ENCODE measurements at regions not wholly inside any gene's neighbourhood (a gene's known extent, or its start where the extent isn't known, plus 50 kb on each side); places are given as distances from the start of the nearest gene placed in this dataset.

DNA sequence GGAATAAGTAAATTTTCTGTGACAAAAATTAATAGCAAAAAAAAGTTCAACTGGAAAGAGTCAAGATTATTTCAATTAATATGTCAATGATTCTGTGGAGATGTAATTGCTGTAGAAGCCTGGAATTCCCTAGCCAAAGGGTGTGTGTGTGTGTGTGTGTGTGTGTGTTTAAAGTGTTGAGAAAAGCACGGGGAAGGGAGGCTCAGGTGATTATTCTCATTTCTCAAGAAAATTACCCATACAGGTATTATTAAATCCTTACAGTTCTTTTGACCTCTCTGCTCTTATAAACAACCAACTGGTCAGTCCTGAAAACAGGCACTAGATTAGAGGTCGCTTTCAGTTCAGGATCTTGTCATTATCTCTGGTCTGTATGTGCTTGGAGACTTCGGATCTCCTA lies 129.3 kb upstream of the SASH1 start:
- no peak for DNase-seq (ENCODE audit: low read depth)

DNA sequence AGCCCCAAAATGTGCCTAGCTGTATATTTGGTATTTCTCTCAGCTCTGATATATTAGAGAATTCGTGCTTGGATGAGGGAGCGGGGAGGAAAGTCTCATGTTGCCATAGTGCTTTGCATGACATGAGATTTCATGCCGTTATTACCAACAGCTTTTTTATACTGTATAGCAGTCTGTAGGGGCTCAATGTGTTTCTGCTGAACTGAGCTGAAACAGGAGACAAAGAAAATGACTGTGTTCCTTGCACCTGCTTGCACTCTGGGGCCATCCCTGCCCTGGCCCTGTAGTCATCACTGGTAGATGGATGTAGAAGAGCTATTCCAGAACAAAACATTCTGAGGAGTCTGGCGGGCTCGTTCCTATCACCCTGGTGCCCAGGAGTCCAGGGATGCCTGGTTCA lies 128.0 kb upstream of the SASH1 start:
- no peak for DNase-seq (ENCODE audit: low read depth)

DNA sequence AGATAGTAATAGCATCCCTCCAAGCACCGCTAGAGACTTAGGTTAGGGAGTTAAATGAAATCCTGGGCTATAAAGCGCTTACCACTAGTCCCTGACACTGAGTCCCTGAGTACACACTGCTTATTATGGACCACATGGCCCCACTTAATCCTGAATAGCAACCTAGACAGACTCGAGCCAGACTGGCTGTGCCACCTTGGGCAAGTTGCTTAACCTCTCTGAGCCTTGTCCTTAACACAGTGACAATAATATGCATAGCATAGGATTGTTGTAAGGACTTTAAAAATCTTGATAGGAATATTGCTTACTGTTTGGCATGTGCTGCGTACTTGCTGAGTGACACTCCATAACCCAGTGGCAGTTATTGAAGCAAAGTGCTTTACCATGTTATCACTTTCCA lies 125.6 kb upstream of the SASH1 start:
- DNase-seq (ENCODE audit: low read depth), result no peak

DNA sequence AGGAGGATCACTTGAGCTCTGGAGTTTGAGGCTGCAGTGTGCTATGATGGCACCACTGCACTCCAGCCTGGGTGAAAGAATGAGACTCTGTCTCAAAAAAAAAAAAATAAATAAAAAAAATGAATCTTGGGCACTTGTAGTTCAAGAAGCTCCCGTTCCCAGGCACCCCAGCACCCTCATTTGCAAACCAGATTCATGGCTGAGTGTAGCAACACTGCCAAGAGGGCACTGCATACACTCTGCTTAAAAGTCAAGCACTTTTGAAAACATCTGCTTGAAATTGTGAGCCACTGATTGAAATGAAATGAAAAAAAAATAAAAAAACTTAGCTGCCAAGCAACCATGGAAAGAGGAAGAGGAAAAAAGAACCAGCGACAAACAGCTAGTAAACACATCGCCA lies 124.7 kb upstream of the SASH1 start:
- DNase-seq (ENCODE audit: low read depth), result no peak

DNA sequence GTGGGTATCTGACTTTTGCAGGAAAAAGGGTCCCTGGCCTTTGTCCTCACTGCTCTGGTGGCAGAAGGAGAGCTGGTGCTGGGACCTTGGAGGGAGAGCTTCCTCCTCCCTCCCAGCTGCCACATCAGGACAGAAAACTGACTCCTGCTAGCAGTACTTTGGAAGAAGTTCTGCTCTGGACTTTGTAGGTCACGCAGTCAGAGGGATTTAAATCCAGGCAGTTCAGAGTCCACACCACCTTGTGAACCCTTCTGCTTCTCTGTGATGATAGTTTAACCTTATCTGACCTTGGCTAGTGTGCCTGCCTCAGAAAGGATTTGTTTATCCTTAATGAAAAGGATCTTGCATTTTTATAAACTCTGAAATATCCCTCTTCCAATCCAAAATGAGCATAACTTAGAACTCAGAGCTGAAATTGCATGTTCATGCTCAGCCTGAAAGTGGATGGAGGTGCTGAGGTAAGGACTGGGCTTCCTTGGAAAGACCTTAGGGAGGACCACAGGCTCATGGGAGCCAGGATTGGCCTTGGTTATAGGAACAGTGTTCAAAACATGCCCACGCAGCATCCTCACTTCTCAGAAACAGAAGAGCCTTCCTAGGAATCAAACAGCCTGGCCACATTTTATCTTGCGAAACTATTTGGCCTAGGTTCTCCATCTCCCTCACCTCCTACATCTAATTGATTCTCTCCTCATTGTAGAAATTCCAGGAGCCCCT lies 123.9 kb upstream of the SASH1 start:
- DNase-seq (ENCODE audit: low read depth), result no peak

DNA sequence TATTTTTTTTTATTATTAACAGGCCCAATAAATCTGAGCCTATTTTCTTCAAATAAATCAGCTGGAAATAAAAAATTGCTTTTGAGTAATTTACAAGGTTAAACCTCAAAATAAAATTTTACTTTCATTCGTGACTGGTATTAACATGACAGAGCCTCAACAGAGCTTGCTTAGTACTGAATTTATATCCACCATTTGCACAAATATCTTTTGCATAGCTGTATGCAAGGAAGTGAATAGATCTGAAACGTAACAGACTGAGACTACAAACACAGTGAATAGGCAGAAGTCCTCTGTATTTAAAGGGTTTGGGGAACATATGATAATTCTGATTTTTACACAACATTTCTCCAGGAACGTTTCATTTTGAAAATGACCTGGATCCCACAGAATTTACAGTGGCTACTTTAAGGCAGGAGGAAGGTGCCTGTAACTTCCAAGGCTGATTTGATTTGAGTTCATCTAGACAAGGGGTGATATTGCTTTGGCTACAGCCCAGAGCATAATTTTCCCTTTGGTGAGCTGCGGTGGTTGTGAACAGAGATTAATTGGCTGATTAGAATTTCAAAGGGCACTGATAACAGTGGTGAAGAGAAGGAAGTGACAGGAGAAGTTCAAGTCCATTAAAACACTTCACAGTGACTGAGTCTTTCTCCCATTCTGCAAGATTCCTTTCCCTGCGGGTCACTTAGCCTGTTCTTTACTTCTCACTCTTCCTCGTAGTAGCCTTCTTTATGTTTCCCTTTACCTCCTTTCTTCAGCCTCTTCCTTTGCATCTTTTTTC lies 121.2 kb upstream of the SASH1 start:
- no peak for DNase-seq (ENCODE audit: low read depth)

DNA sequence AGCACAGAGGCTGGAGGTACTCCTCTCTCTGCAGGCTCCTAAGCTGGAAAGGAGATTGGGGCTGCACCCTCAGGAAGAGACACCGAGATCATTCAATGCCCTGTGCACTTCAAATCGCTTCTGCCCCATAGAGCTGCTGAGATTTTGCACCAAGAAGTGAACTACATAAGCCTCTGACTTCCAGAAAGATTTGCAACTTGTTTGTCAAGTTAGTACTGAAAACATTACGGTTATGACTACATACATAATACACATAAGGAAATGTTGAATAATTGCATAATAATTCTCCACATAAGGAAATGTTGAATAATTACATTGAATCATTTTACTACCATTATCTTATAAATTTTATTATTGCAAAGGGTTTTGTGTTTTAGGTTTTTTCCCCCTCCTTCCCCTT lies 120.3 kb upstream of the SASH1 start:
- no peak for DNase-seq (ENCODE audit: low read depth)

DNA sequence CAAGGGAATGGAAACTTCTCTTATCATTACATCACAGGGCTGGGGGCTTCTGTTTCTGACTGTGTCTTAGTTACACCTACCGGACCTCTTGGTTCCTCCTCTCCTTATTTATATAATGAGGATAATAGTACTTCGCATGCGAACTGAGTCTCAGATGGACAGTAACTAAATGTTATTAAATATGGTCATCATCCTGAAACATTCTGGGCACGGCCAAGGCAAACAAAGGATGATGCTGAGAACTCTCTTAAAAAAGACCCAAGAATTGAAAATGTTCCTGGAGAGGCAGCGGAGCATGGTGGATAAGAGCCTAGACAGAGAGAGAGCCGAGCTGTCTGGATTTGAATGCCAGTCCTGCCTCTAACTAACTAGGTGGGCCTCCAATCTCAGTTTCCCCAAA lies 119.8 kb upstream of the SASH1 start:
- no peak for DNase-seq (ENCODE audit: low read depth)

DNA sequence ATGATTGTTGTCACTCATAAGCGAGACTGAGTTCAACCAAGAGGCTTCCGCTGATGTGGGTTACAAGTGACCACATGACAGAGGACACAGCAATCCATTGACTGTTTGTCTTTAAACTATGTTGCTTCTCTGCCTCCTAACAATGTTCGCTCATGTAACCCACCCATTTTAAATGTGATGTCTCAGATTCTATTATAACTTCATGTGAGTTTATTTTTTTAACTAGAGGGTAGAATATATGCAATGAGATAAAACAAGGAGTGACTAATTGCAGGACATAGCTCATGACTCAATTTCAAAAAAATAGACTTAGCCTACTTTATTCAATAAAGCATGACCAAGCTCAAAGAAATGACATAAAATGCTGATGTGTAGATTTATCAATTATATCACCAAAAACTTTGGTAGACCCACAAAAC lies 119.2 kb upstream of the SASH1 start:
- no peak for DNase-seq (ENCODE audit: low read depth)

DNA sequence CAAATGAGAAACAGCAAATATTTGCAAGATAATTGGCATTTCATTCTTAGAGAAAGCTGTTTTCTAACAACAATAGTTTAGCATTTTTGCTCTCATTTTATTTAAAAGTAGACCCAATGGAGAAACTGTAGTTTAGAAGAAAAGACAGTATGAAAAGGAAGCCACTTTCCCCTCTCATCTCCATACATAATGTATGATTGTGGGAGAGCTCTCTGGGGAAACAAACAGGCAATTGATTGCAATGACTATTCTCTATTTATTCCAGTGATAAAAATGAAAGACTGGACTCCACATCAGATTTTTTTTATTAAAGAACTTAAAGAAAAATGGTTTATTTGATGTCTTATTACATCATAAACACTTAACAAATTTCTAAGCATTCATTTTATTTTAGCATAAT lies 116.8 kb upstream of the SASH1 start:
- no peak for DNase-seq (ENCODE audit: low read depth)

DNA sequence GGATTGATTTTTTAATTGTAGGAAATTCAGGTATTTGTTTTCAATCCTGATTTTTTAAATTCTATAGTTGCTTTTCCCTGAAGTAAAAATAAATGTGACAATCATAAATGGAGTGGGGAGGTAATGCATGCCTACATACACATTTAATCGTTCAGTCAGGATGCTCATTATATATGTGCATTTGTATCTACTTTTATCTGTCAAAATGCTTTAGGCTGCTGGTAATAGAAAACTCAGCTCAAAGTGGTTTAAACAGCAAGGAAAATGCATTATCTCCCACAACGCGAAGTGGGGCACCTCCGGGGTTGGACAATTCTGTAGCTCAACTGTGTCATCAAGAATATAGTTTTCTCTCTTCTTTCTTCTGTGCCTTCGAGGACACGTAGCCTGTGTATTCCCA lies 116.4 kb upstream of the SASH1 start:
- no peak for DNase-seq (ENCODE audit: low read depth)

DNA sequence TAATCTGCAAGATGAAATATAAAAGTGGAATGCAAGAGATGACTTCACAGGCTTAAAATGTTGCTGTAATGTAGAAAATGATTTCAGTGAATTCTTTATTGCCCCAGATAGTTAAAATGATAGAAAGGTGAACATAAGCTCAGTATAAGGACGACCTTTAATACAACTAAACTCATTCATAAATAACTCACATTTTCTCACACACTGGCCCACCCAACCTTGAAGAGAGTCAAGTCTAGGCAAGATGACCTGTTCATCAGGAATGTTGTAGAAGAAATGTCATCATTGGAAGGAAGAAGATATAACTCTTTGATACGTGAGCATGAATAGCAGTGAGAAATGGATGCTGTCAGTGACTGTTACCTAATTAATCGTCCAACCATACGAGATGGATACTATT lies 111.1 kb upstream of the SASH1 start:
- no peak for DNase-seq (ENCODE audit: low read depth)

DNA sequence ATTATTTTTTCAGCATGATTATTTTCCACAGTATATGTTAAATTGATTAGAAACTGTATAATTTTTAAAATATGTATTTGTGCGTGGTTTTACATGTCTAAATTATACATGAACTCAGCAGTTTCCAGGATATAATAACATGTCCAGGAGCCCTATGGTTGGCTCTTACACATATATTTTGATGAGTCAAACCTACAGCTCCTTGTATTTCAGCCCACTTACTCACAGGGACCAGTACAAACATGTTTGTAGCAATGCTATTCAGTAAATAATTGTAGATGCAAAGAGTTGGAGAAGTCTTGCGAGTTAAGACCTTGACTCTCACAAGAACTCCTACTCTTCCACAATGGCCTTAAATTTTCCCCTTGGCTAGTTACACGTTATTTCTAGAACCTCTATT lies 107.2 kb upstream of the SASH1 start:
- DNase-seq (ENCODE audit: low read depth), result no peak

DNA sequence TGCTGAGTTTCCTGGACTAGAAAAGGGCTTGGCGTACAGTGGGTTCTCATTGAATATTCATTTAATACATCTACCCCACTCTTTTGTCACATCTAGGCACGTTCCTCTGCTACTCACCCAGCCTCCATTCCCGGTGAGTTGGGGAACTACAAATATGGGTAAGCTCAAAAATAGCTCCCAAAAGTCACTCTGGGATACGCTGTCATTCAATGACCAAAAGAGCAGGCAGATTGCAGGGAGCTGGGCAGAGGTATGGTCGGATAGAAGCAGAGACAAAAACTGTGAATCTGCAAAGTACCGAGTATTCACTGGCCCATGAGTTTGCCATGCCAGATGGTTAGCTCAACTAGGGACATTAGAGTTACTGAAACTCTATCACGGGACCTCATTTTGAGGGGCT lies 103.9 kb upstream of the SASH1 start:
- no peak for DNase-seq (ENCODE audit: low read depth)

DNA sequence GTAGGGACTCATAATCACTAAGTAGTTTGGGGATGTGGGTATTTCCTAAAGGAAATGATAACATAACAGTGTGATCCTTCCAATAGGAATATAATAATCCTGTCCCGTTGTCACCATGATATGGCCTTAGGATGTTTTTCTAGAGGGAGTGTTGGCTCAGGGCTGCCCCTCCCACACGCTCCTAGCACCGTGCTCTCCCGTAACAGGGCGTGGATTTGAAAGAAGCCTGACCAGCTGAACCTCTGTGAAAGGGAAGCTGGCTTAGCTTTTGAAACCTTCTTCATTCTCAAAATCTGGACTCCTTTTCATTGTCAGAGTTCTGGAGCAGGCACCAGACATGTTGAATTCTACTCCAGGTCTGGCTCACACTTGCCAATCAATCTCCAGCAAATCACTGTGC lies 103.4 kb upstream of the SASH1 start:
- DNase-seq (ENCODE audit: low read depth), result no peak

DNA sequence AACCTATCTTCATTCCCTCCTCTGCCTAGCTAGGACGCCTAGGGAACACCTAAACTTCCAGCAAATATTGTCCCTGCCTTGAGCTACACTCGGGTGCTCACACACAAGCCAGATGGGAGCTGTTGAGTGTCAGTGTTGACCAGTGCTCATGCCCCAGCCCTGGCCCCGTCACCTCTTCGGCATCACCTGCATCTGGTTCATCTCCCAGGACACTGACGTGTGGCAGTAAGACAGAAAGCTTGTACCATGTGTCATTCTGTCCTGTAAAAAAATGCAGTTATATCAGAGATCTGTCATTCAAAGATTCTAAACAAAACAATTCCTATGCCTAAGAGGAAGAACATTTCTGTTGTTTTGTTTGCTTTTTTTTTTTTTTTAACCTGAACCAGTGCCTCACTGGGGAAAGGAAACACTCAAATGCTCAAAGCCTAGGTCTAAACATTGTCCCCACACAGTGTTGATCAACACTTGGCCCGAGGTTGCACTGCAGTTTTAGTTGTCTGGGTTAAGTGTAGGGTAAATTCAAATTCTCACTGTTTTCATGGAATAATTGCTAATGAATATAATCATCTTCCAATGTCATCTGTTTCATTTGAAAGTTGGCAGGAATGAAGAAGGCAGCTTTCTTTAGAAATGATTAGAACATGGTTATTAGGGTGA lies 102.7 kb upstream of the SASH1 start:
- no peak for DNase-seq (ENCODE audit: low read depth)

DNA sequence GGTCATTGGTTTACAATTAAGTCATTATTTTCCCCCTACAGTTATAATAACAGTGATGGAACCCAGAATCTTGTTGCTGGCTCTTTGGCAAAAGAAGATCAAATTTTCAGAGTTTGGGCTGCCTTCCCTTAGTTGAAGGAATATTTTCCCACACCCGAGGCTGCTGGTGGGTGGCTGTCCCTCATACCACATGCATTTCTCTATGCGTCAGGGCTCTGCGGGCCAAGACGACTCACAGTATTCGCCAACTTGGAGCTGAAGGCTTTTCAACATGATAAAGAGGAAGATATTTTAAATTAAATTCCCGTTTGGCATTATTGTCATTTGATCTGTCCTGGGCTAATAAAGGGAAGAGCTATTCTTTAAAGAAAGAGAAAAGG lies 102.2 kb upstream of the SASH1 start:
- DNase-seq (ENCODE audit: low read depth), result no peak

DNA sequence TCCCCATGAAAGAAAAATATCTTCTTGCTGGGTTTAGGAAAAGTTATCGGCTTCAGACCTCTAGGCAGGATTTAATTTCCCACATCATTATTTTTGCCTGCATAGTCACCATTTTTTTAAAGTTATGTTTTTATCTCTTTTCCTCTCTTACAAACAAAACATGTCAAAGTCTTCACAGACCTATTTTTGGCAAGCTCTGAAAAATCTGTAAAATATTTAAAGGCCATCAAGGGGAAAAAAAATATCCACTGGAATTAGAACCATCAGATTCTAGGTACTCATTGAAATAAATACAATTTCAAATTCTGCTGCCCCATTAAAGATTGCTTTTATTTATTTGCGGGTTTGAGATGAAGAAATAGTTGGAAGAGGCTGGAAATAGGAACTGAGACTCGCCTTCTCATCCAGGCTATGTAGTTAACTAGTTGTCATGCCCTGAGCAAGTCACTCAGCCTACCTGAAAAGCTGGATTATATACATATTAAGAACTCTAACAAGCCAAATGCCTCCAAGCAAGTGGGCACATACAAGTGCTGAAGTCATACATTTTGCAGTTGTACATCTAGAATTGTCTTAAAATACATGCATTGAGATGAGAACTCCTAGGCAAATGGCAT lies 101.7 kb upstream of the SASH1 start:
- no peak for DNase-seq (ENCODE audit: low read depth)

DNA sequence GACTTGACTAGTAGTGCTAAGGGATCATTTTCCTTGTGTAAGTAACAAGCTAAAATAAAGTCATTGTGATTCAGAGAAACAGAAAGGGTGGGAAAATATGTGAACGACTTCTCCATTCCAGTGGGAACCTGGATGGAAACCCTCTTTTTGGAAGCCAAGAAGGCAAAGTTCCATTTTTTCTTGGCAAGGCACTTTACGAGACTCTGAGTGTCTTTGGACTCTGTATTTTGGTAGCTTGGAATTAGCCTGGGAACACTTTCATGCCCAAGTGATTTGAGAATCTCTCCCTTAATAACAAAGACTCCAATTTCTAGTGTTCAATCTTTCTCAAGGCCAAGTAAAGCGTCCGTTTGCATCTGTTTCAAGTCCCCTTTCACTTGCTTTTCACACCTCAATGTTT lies 100.5 kb upstream of the SASH1 start:
- DNase-seq (ENCODE audit: low read depth), result no peak

DNA sequence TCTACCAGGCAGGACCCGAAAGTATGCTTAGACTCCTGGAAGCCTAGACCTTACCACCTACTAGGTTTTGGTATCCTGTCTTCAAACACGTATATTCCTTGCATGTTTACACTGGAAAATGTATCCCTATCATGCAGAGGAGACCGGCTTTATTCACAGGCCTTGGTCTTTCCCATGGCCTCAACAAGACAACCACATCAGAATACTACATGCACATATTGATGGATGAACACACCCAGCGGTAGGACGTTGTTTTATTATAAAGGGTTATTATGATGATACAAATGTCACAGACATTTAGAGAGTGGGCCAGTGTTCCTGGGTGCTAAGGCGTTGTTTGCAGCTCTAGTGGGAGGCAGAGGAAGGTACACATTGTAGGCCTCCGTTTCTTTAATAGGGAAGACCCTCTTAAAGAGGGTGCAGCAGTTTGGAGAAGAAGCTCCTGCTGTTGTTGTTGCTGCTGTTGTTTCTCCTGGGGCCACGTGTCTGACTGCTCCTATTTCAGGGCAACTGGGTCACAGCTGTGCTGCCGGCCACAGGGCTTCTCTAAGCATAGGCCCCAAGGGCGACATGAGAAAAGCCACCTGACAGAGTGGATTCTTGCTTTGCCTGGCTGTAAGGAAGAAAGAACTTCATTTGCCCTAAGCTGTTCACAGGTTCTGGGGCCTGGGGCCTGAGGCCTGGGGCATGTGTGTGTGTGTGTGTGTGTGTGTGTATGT lies 98.3 kb upstream of the SASH1 start:
- DNase-seq (ENCODE audit: low read depth), result no peak

DNA sequence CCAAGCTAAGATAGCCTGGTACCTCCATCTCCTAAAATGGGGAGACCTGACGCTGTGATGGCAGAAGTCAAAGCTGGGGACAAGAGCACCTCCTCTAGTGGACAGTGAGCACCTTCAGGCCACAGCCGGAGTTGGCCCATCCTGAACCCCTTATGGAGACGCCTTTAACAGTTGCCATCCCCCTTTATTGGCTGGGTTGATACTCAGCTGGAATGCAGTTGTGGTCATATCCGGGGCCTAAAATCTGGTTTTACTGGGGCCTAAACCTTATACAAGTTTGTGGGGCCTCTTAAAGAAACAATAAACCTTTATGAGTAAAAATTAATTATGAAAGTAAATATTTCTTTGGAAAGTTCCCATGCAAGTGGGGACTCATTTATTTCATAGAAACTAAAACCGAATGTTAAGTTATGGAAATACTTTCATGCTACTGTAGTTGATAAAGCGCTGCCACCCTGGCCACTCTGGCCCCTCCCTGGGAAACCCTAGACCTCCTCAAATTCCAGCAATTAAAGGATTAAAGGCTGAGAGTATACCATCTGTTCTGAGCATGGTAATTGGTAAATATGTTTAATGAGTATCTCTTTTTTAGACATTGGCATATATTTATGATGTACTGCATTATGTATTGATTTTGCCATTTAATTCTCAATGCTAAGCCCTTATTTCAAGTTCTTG lies 95.1 kb upstream of the SASH1 start:
- no peak for DNase-seq (ENCODE audit: low read depth)

DNA sequence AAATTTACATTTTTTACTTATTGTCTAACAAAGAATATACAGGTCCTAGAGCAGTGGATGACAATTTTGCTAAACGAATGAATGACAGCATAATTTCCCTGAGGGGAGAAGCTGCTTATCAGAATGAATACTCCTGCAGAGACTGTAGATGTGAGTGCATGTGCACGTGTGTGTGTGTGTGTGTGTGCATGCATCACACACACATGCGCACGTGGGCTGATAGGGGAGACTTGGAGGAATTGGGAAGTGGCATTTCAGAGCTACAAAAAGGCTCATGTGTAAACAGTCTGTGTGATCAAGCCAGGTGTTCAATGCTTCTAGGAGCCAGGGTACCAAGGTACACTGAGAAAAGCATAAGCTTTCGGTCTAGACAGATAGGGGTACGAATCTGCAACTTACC lies 93.5 kb upstream of the SASH1 start:
- DNase-seq (ENCODE audit: low read depth), result no peak
